GM19438 (cell line): ENCODE measurements at regions not wholly inside any gene's neighbourhood (a gene's known extent, or its start where the extent isn't known, plus 50 kb on each side); places are given as distances from the start of the nearest gene placed in this dataset.
"Not testable (repeated sequence)": the region's sequence is repeated elsewhere in the genome, so short reads cannot be mapped to it uniquely, and the experiment has no call there.

Experiments
- ATAC-seq: cut with Tn5 transposase; IDR thresholded peaks from one replicate; pipeline ENCODE4 v1.9.1; 2021; ENCODE audit warnings: low read depth; ENCODE audit not compliant: unreplicated experiment

GRCh38 chr7:94301024-94301586 is 93.6 kb upstream of the COL1A2 start:
- ATAC-seq: no peak

- no peak for ATAC-seq
These were observed 91.6 kb upstream of the COL1A2 start for GRCh38 chr7:94303118-94303517.

- ATAC-seq: no peak
These were observed 91.0 kb upstream of the COL1A2 start for GRCh38 chr7:94303695-94304094.

- ATAC-seq: no peak
These were observed 89.8 kb upstream of the COL1A2 start for GRCh38 chr7:94304878-94305277.

- ATAC-seq: no peak
These were observed 88.9 kb upstream of the COL1A2 start for GRCh38 chr7:94305836-94306235.

- ATAC-seq: no peak
These were observed 87.2 kb upstream of the COL1A2 start for GRCh38 chr7:94307399-94308048.

GRCh38 chr7:94311515-94311914 is 83.2 kb upstream of the COL1A2 start:
- no peak for ATAC-seq

- ATAC-seq: no peak
These were observed 80.8 kb upstream of the COL1A2 start for GRCh38 chr7:94313926-94314325.

GRCh38 chr7:94314413-94315410 is 80.0 kb upstream of the COL1A2 start:
- ATAC-seq: no peak

GRCh38 chr7:94321138-94321537 is 73.6 kb upstream of the COL1A2 start:
- not testable (repeated sequence) for ATAC-seq

- ATAC-seq: no peak
These were observed 70.9 kb upstream of the COL1A2 start for GRCh38 chr7:94323844-94324243.

GRCh38 chr7:94324380-94325121 is 70.1 kb upstream of the COL1A2 start:
- ATAC-seq: no peak

GRCh38 chr7:94325122-94325475 is 69.6 kb upstream of the COL1A2 start:
- ATAC-seq: no peak

GRCh38 chr7:94330269-94331020 is 64.2 kb upstream of the COL1A2 start:
- ATAC-seq: no peak

GRCh38 chr7:94332571-94332970 is 62.1 kb upstream of the COL1A2 start:
- ATAC-seq: no peak

- no peak for ATAC-seq
These were observed 60.9 kb upstream of the COL1A2 start for GRCh38 chr7:94333810-94334209.

GRCh38 chr7:94335586-94335985 is 59.1 kb upstream of the COL1A2 start:
- ATAC-seq: no peak

GRCh38 chr7:94336009-94336408 is 58.7 kb upstream of the COL1A2 start:
- no peak for ATAC-seq

GRCh38 chr7:94338921-94339371 is 55.7 kb upstream of the COL1A2 start:
- ATAC-seq: no peak

- ATAC-seq: no peak
These were observed 49.9 kb upstream of the COL1A2 start for GRCh38 chr7:94344826-94345225.
